ENCODE measurements at regions not wholly inside any gene's neighbourhood (a gene's known extent, or its start where the extent isn't known, plus 50 kb on each side); places are given as distances from the start of the nearest gene placed in this dataset.

- TF ChIP-seq CEBPB (IDR thresholded peaks at IDR 0.05) = no peak
- no peak for TF ChIP-seq FOXM1 (IDR thresholded peaks at IDR 0.05; ENCODE audit: borderline replicate concordance, low read depth)
- TF ChIP-seq TAF1 (IDR thresholded peaks at IDR 0.05; ENCODE audit: low read depth) = no peak
- TF ChIP-seq, protein P1, sequence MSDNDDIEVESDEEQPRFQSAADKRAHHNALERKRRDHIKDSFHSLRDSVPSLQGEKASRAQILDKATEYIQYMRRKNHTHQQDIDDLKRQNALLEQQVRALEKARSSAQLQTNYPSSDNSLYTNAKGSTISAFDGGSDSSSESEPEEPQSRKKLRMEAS (IDR thresholded peaks at IDR 0.05) = no peak
- no peak for TF ChIP-seq EP300 (IDR thresholded peaks at IDR 0.05; ENCODE audit: borderline replicate concordance)
- TF ChIP-seq USF1 (IDR thresholded peaks at IDR 0.05) = no peak
- TF ChIP-seq, protein P2, sequence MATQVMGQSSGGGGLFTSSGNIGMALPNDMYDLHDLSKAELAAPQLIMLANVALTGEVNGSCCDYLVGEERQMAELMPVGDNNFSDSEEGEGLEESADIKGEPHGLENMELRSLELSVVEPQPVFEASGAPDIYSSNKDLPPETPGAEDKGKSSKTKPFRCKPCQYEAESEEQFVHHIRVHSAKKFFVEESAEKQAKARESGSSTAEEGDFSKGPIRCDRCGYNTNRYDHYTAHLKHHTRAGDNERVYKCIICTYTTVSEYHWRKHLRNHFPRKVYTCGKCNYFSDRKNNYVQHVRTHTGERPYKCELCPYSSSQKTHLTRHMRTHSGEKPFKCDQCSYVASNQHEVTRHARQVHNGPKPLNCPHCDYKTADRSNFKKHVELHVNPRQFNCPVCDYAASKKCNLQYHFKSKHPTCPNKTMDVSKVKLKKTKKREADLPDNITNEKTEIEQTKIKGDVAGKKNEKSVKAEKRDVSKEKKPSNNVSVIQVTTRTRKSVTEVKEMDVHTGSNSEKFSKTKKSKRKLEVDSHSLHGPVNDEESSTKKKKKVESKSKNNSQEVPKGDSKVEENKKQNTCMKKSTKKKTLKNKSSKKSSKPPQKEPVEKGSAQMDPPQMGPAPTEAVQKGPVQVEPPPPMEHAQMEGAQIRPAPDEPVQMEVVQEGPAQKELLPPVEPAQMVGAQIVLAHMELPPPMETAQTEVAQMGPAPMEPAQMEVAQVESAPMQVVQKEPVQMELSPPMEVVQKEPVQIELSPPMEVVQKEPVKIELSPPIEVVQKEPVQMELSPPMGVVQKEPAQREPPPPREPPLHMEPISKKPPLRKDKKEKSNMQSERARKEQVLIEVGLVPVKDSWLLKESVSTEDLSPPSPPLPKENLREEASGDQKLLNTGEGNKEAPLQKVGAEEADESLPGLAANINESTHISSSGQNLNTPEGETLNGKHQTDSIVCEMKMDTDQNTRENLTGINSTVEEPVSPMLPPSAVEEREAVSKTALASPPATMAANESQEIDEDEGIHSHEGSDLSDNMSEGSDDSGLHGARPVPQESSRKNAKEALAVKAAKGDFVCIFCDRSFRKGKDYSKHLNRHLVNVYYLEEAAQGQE (IDR thresholded peaks at IDR 0.05; ENCODE audit: low read depth) = no peak
- no peak for TF ChIP-seq RAD21 (IDR thresholded peaks at IDR 0.05; ENCODE audit: low read depth)
- no peak for TF ChIP-seq EGR1 (IDR thresholded peaks at IDR 0.05)
Measured at GRCh38 chr2:81981585-81981984, 1677.0 kb upstream of the LRRTM1 start.
